HepG2 (cell line): ENCODE measurements at regions not wholly inside any gene's neighbourhood (a gene's known extent, or its start where the extent isn't known, plus 50 kb on each side); places are given as distances from the start of the nearest gene placed in this dataset.

Experiments
- ATAC-seq: fragments of 200-7000 bp; cut with Tn5 transposase; 3 replicates; pipeline ENCODE4 v1.9.1; 2020; ENCODE audit warnings: mild to moderate bottlenecking, moderate library complexity
- BruUV-seq: library from RNA; stranded (reverse); fragments of 400-500 nt; replicated peaks from 2 replicates; lab custom pipeline; 2021; lab: Mats Ljungman, UMichigan
- CTCF ChIA-PET: fragments of 300-600 bp; formaldehyde crosslinking; extraction: SDS; loops from one replicate; lab custom pipeline; 2021; ENCODE audit warnings: low total read pairs, inconsistent platforms, low intra/inter-chr PET ratio; lab: Yijun Ruan, JAX
- POLR2A ChIA-PET: fragments of 350-600 bp; sonication (Branson Sonifier 250); formaldehyde crosslinking; loops from one replicate; lab custom pipeline; 2020; ENCODE audit warnings: antibody characterized with exemption, inconsistent platforms; lab: Yijun Ruan, JAX
- DNase-seq: peaks from one replicate; pipeline ENCODE4 v3.0.0-alpha.2; 2015; ENCODE audit warnings: low spot score
- FAIRE-seq: peaks from 3 replicates; lab custom pipeline; 2011; peaks lifted over from hg19 to GRCh38; lab: Jason Lieb, UNC
- H2AFZ ChIP-seq: one replicate; pipeline ENCODE4 v1.6.1; 2011; ENCODE audit warnings: low read length, inconsistent platforms
- H3K27ac ChIP-seq: fragments of 300-600 bp; 3 replicates; pipeline ENCODE4 v1.8.0; 2011; ENCODE audit warnings: mixed run types, mild to moderate bottlenecking, mixed read lengths, low read length, inconsistent platforms; ENCODE audit not compliant: insufficient read depth; ENCODE audit errors: extremely low read length
- H3K27me3 ChIP-seq, 2 experiments: fragments of 200-600 bp in 1 of 2; 2 replicates in 1 of 2; 3 replicates in 1 of 2; pipeline versions ENCODE4 v1.6.0 to v1.8.0; 2011; ENCODE audit warnings: low read length in 2 of 2, mild to moderate bottlenecking in 2 of 2, moderate library complexity in 2 of 2, inconsistent platforms in 1 of 2; ENCODE audit not compliant: insufficient read depth in 2 of 2, control insufficient read depth in 1 of 2
- H3K36me3 ChIP-seq, 2 experiments: fragments of 200-600 bp in 1 of 2; replicated peaks in 1 of 2; 2 replicates in 1 of 2; 3 replicates in 1 of 2; pipeline versions ENCODE4 v1.5.1 to v1.8.0; 2011; ENCODE audit warnings: low read length in 2 of 2, inconsistent platforms in 1 of 2; ENCODE audit not compliant: insufficient read depth in 2 of 2, control insufficient read depth in 1 of 2
- H3K4me1 ChIP-seq: 2 replicates; pipeline ENCODE4 v1.5.1; 2012; ENCODE audit warnings: low read length, inconsistent platforms; ENCODE audit not compliant: insufficient read depth
- H3K4me2 ChIP-seq: 2 replicates; pipeline ENCODE4 v1.6.0; 2011; ENCODE audit warnings: low read depth, low read length, inconsistent platforms
- H3K4me3 ChIP-seq, 3 experiments: fragments of 200-600 bp in 1 of 3; sonication (generic), shearing (Covaris generic) in 1 of 3; replicated peaks in 1 of 3; 2 replicates each; pipeline ENCODE4 v1.5.1; 2011 to 2016; ENCODE audit warnings: low read length in 3 of 3, inconsistent platforms in 2 of 3, low read depth in 2 of 3, mild to moderate bottlenecking in 2 of 3, control low read depth in 1 of 3, mixed read lengths in 1 of 3; ENCODE audit not compliant: insufficient read depth in 1 of 3
- H3K79me2 ChIP-seq: one replicate; pipeline ENCODE4 v1.6.1; 2011; ENCODE audit warnings: low read length, inconsistent platforms; ENCODE audit not compliant: insufficient read depth
- H3K9ac ChIP-seq: 2 replicates; pipeline ENCODE4 v1.6.0; 2011; ENCODE audit warnings: mild to moderate bottlenecking, low read depth, low read length, inconsistent platforms; ENCODE audit not compliant: insufficient read depth
- H3K9me3 ChIP-seq: 2 replicates; pipeline ENCODE4 v1.5.1; 2012; ENCODE audit warnings: mild to moderate bottlenecking, low read length
- H4K20me1 ChIP-seq: 2 replicates; pipeline ENCODE4 v1.6.0; 2011; ENCODE audit warnings: inconsistent platforms, mild to moderate bottlenecking, low read length, moderate library complexity; ENCODE audit not compliant: insufficient read depth
- ADNP ChIP-seq: sonication (generic); formaldehyde crosslinking; IDR thresholded peaks from 2 replicates; pipeline ENCODE4 v1.4.0; 2020; ENCODE audit warnings: missing genetic modification reagents
- ARHGAP35 ChIP-seq: sonication (generic); formaldehyde crosslinking; IDR thresholded peaks from 2 replicates; pipeline ENCODE4 v1.9.0; 2022; ENCODE audit warnings: mild to moderate bottlenecking, inconsistent platforms, moderate library complexity, missing genetic modification reagents, borderline replicate concordance
- KLF13 ChIP-seq: sonication (generic); formaldehyde crosslinking; IDR thresholded peaks from 2 replicates; pipeline ENCODE4 v1.4.0; 2020; ENCODE audit warnings: mild to moderate bottlenecking, missing genetic modification reagents
- NFKBIZ ChIP-seq: IDR thresholded peaks from 2 replicates; pipeline ENCODE4 v1.6.1; 2018; ENCODE audit warnings: missing genetic modification reagents, missing compliant biosample characterization
- NR2F2 ChIP-seq: IDR thresholded peaks from 2 replicates; pipeline ENCODE4 v1.6.1; 2012; ENCODE audit warnings: low read depth, inconsistent platforms, borderline replicate concordance
- TBX3 ChIP-seq: fragments of 450-650 bp; IDR thresholded peaks from 2 replicates; pipeline ENCODE4 v1.6.1; 2017; ENCODE audit warnings: antibody characterized with exemption, mild to moderate bottlenecking, inconsistent platforms, borderline replicate concordance
- ZFP82 ChIP-seq: sonication (generic); formaldehyde crosslinking; IDR thresholded peaks from 2 replicates; pipeline ENCODE4 v1.5.1; 2020; ENCODE audit warnings: mild to moderate bottlenecking, missing genetic modification reagents, borderline replicate concordance
- ZMYM2 ChIP-seq: sonication (generic); formaldehyde crosslinking; IDR thresholded peaks from 2 replicates; pipeline ENCODE4 v1.8.0; 2022; ENCODE audit warnings: mild to moderate bottlenecking, missing genetic modification reagents
- ZNF33B ChIP-seq: sonication (generic); formaldehyde crosslinking; IDR thresholded peaks from 2 replicates; pipeline ENCODE4 v1.5.1; 2020; ENCODE audit warnings: mild to moderate bottlenecking, missing genetic modification reagents
- ZNF441 ChIP-seq: sonication (generic); formaldehyde crosslinking; IDR thresholded peaks from 2 replicates; pipeline ENCODE4 v1.7.0; 2021; ENCODE audit warnings: missing genetic modification reagents, borderline replicate concordance
- ZNF510 ChIP-seq: sonication (generic); formaldehyde crosslinking; IDR thresholded peaks from 2 replicates; pipeline ENCODE4 v1.4.0; 2020; ENCODE audit warnings: low read depth, mild to moderate bottlenecking, missing genetic modification reagents
- ZNF720 ChIP-seq: sonication (generic); formaldehyde crosslinking; IDR thresholded peaks from 2 replicates; pipeline ENCODE4 v1.4.0; 2020; ENCODE audit warnings: missing genetic modification reagents
- ZNF781 ChIP-seq: sonication (generic); formaldehyde crosslinking; IDR thresholded peaks from 2 replicates; pipeline ENCODE4 v1.5.1; 2020; ENCODE audit warnings: borderline replicate concordance, mild to moderate bottlenecking, missing genetic modification reagents; ENCODE audit errors: not compliant biosample characterization
- ZNF792 ChIP-seq: IDR thresholded peaks from 2 replicates; pipeline ENCODE4 v1.6.1; 2016
- in situ Hi-C: cut with HindIII; loops from 2 replicates; pipeline ENCODE4 v1.10.0; 2017; ENCODE audit warnings: low pct_unique_long_range_greater_than_20kb; ENCODE audit not compliant: extremely low pct_ligation_motif_present
- intact Hi-C: fragments of 100-400 bp; cut with micrococcal nuclease; formaldehyde crosslinking; loops from one replicate; pipeline ENCODE4 v1.10.0; 2022; ENCODE audit not compliant: unreplicated experiment
- TF ChIP-seq, protein P1 (sequence below): sonication (generic); formaldehyde crosslinking; IDR thresholded peaks from 2 replicates; pipeline ENCODE4 v1.4.0; 2020; ENCODE audit warnings: mild to moderate bottlenecking, missing genetic modification reagents
- TF ChIP-seq, protein P2 (sequence below): sonication (generic); formaldehyde crosslinking; IDR thresholded peaks from 2 replicates; pipeline ENCODE4 v1.4.0; 2020; ENCODE audit warnings: missing genetic modification reagents, borderline replicate concordance
- TF ChIP-seq, protein P3 (sequence below): sonication (generic); formaldehyde crosslinking; IDR thresholded peaks from 2 replicates; pipeline ENCODE4 v1.8.0; 2022; ENCODE audit warnings: mild to moderate bottlenecking, missing genetic modification reagents, borderline replicate concordance
- TF ChIP-seq, protein P4 (sequence below): sonication (generic); formaldehyde crosslinking; IDR thresholded peaks from 2 replicates; pipeline ENCODE4 v1.5.0; 2020; ENCODE audit warnings: mild to moderate bottlenecking, missing genetic modification reagents, borderline replicate concordance

DNA sequence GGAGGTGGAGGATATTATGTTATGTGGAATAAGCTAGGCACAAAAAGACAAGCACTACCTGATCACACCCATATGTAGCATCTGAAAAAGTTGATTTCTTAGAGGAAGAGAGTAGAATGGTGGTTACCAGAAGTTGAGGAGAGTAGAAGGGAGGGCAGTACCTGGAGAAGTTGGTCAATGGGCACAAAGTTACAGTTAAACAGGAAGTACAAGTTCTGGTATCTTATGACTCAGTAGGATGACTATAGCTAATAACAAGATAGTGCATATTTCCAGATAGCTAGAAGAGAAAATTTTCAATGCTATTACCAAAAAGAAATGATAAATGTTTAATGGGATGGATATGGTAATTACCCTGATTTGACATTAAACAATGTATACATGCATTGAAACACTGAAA, 686.7 kb downstream of the ISL1 start:
- no peaks in the 10 kb centered on the region for H3K79me2 ChIP-seq
- H3K9me3 ChIP-seq, result peaks cover 28% of the 10 kb centered on the region; the same call in 1 of the 2 replicates
- no TSS peak for BruUV-seq
- DNase-seq (no peak), ATAC-seq (no peak), FAIRE-seq (no peak)
- ChIA-PET CTCF (no interaction called here), POLR2A (no interaction called here)
- H3K4me1 ChIP-seq, result no peaks in the 10 kb centered on the region
- no peaks in the 10 kb centered on the region for H3K36me3 ChIP-seq
- in situ Hi-C loops, result no loop called here
- H3K27ac ChIP-seq, result no peak overlapping the region
- no peak overlapping the region for H3K4me2 ChIP-seq
- H2AFZ ChIP-seq, result no peak overlapping the region
- H3K4me3 ChIP-seq, result no peak overlapping the region
- H3K9ac ChIP-seq, result no peak overlapping the region
- intact Hi-C loops, result no loop called here
- no peaks in the 10 kb centered on the region for H3K27me3 ChIP-seq
- H4K20me1 ChIP-seq, result no peaks in the 10 kb centered on the region
- no peak for TF ChIP-seq ZFP82 (CRISPR knock-in tag)
- TF ChIP-seq, protein P1, sequence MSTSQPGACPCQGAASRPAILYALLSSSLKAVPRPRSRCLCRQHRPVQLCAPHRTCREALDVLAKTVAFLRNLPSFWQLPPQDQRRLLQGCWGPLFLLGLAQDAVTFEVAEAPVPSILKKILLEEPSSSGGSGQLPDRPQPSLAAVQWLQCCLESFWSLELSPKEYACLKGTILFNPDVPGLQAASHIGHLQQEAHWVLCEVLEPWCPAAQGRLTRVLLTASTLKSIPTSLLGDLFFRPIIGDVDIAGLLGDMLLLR (CRISPR knock-in tag), result no peak
- no peak for TF ChIP-seq KLF13 (CRISPR knock-in tag)
- no peak for TF ChIP-seq TBX3
- TF ChIP-seq, protein P2, sequence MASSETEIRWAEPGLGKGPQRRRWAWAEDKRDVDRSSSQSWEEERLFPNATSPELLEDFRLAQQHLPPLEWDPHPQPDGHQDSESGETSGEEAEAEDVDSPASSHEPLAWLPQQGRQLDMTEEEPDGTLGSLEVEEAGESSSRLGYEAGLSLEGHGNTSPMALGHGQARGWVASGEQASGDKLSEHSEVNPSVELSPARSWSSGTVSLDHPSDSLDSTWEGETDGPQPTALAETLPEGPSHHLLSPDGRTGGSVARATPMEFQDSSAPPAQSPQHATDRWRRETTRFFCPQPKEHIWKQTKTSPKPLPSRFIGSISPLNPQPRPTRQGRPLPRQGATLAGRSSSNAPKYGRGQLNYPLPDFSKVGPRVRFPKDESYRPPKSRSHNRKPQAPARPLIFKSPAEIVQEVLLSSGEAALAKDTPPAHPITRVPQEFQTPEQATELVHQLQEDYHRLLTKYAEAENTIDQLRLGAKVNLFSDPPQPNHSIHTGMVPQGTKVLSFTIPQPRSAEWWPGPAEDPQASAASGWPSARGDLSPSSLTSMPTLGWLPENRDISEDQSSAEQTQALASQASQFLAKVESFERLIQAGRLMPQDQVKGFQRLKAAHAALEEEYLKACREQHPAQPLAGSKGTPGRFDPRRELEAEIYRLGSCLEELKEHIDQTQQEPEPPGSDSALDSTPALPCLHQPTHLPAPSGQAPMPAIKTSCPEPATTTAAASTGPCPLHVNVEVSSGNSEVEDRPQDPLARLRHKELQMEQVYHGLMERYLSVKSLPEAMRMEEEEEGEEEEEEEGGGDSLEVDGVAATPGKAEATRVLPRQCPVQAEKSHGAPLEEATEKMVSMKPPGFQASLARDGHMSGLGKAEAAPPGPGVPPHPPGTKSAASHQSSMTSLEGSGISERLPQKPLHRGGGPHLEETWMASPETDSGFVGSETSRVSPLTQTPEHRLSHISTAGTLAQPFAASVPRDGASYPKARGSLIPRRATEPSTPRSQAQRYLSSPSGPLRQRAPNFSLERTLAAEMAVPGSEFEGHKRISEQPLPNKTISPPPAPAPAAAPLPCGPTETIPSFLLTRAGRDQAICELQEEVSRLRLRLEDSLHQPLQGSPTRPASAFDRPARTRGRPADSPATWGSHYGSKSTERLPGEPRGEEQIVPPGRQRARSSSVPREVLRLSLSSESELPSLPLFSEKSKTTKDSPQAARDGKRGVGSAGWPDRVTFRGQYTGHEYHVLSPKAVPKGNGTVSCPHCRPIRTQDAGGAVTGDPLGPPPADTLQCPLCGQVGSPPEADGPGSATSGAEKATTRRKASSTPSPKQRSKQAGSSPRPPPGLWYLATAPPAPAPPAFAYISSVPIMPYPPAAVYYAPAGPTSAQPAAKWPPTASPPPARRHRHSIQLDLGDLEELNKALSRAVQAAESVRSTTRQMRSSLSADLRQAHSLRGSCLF (CRISPR knock-in tag), result no peak
- no peak for TF ChIP-seq ZNF720 (CRISPR knock-in tag)
- TF ChIP-seq ZNF33B (CRISPR knock-in tag), result no peak
- TF ChIP-seq NFKBIZ (CRISPR knock-in tag), result no peak
- no peak for TF ChIP-seq ZNF792 (CRISPR knock-in tag)
- TF ChIP-seq, protein P3, sequence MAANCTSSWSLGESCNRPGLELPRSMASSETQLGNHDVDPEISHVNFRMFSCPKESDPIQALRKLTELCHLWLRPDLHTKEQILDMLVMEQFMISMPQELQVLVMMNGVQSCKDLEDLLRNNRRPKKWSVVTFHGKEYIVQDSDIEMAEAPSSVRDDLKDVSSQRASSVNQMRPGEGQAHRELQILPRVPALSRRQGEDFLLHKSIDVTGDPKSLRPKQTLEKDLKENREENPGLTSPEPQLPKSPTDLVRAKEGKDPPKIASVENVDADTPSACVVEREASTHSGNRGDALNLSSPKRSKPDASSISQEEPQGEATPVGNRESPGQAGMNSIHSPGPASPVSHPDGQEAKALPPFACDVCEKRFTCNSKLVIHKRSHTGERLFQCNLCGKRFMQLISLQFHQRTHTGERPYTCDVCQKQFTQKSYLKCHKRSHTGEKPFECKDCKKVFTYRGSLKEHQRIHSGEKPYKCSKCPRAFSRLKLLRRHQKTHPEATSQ (CRISPR knock-in tag), result no peak
- TF ChIP-seq ZNF441, result no peak
- no peak for TF ChIP-seq ARHGAP35 (CRISPR knock-in tag)
- no peak for TF ChIP-seq ZNF510 (CRISPR knock-in tag)
- TF ChIP-seq, protein P4, sequence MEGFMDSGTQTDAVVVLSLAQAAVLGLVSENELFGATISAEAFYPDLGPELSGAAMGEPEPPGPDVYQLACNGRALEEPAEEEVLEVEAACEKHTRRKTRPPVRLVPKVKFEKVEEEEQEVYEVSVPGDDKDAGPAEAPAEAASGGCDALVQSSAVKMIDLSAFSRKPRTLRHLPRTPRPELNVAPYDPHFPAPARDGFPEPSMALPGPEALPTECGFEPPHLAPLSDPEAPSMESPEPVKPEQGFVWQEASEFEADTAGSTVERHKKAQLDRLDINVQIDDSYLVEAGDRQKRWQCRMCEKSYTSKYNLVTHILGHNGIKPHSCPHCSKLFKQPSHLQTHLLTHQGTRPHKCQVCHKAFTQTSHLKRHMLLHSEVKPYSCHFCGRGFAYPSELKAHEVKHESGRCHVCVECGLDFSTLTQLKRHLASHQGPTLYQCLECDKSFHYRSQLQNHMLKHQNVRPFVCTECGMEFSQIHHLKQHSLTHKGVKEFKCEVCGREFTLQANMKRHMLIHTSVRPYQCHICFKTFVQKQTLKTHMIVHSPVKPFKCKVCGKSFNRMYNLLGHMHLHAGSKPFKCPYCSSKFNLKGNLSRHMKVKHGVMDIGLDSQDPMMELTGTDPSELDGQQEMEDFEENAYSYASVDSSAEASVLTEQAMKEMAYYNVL (CRISPR knock-in tag), result no peak
- TF ChIP-seq ZNF781 (CRISPR knock-in tag), result no peak
- no peak for TF ChIP-seq ADNP (CRISPR knock-in tag)
- no peak for TF ChIP-seq ZMYM2 (CRISPR knock-in tag)
- TF ChIP-seq NR2F2, result no peak
